A549 (cell line): ENCODE measurements at regions not wholly inside any gene's neighbourhood (a gene's known extent, or its start where the extent isn't known, plus 50 kb on each side); places are given as distances from the start of the nearest gene placed in this dataset.

Source experiments
- BHLHE40 ChIP-seq: IDR thresholded peaks from 2 replicates; pipeline ENCODE4 v1.6.1; 2012; ENCODE audit warnings: low read depth, low read length, inconsistent platforms
- CBX8 ChIP-seq: fragments of 200-600 bp; sonication (generic); IDR thresholded peaks from 2 replicates; pipeline ENCODE4 v1.6.1; 2016
- HDAC2 ChIP-seq: fragments of 200-600 bp; sonication (generic); IDR thresholded peaks from 2 replicates; pipeline ENCODE4 v1.6.1; 2016
- POLR2A ChIP-seq: IDR thresholded peaks from 2 replicates; pipeline ENCODE4 v1.6.1; 2012; ENCODE audit warnings: mild to moderate bottlenecking, low read length
- RAD21 ChIP-seq, 2 experiments: fragments of >200 bp in 1 of 2; sonication (Bioruptor Twin) in 1 of 2; formaldehyde crosslinking in 1 of 2; IDR thresholded peaks in 1 of 2; conservative IDR thresholded peaks in 1 of 2; 2 replicates in 1 of 2; 3 replicates in 1 of 2; pipeline ENCODE4 v1.6.1; 2012 to 2018; ENCODE audit warnings: inconsistent platforms in 1 of 2
- ZFP36 ChIP-seq: fragments of 450-650 bp; IDR thresholded peaks from 2 replicates; pipeline ENCODE4 v1.6.1; 2014; ENCODE audit warnings: borderline replicate concordance; ENCODE audit not compliant: partially characterized antibody
- TF ChIP-seq, protein P1 (sequence below): fragments of >200 bp; sonication (Bioruptor Twin); formaldehyde crosslinking; IDR thresholded peaks from 3 replicates; pipeline ENCODE4 v1.5.1; 2016
- TF ChIP-seq, protein P2 (sequence below): fragments of 450-650 bp; IDR thresholded peaks from 2 replicates; pipeline ENCODE4 v1.6.1; 2014; ENCODE audit warnings: antibody characterized with exemption
- TF ChIP-seq, protein P3 (sequence below): IDR thresholded peaks from 2 replicates; pipeline ENCODE4 v1.6.1; 2012

DNA sequence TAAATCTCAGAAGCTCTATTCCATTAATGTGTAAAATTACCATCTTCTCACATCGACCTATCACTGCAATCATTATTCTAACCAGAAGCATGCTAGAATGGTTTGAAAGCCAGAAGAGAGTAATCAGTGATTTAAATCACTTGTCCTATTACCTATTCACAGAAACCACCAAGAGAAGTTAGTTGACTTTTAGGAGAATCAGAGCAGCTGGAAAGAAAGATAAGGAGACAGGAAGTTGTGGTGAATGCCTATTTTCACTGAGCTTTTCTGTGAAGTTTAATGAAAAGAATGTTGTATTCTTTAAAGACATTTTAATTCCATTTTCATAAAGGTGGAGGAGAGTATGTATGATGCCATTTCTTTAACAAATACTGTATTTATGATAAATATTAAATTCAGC lies 352.6 kb upstream of the CRIM1 start:
- no peak for TF ChIP-seq BHLHE40
- TF ChIP-seq, protein P1, sequence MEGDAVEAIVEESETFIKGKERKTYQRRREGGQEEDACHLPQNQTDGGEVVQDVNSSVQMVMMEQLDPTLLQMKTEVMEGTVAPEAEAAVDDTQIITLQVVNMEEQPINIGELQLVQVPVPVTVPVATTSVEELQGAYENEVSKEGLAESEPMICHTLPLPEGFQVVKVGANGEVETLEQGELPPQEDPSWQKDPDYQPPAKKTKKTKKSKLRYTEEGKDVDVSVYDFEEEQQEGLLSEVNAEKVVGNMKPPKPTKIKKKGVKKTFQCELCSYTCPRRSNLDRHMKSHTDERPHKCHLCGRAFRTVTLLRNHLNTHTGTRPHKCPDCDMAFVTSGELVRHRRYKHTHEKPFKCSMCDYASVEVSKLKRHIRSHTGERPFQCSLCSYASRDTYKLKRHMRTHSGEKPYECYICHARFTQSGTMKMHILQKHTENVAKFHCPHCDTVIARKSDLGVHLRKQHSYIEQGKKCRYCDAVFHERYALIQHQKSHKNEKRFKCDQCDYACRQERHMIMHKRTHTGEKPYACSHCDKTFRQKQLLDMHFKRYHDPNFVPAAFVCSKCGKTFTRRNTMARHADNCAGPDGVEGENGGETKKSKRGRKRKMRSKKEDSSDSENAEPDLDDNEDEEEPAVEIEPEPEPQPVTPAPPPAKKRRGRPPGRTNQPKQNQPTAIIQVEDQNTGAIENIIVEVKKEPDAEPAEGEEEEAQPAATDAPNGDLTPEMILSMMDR: no peak
- TF ChIP-seq, protein P2, sequence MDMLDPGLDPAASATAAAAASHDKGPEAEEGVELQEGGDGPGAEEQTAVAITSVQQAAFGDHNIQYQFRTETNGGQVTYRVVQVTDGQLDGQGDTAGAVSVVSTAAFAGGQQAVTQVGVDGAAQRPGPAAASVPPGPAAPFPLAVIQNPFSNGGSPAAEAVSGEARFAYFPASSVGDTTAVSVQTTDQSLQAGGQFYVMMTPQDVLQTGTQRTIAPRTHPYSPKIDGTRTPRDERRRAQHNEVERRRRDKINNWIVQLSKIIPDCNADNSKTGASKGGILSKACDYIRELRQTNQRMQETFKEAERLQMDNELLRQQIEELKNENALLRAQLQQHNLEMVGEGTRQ: no peak
- no peak for TF ChIP-seq HDAC2
- no peak for TF ChIP-seq CBX8
- no peak for TF ChIP-seq ZFP36
- TF ChIP-seq, protein P3, sequence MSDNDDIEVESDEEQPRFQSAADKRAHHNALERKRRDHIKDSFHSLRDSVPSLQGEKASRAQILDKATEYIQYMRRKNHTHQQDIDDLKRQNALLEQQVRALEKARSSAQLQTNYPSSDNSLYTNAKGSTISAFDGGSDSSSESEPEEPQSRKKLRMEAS: no peak
- no peak for TF ChIP-seq POLR2A
- TF ChIP-seq RAD21 (conservative IDR thresholded peaks at IDR 0.05 in 1 of 2, IDR thresholded peaks at IDR 0.05 in 1 of 2): no peak
